ENCODE measurements at regions not wholly inside any gene's neighbourhood (a gene's known extent, or its start where the extent isn't known, plus 50 kb on each side); places are given as distances from the start of the nearest gene placed in this dataset.
"Not testable (repeated sequence)": the region's sequence is repeated elsewhere in the genome, so short reads cannot be mapped to it uniquely, and the experiment has no call there.

GRCh38 chr3:26141296-26141695 is 351.4 kb downstream of the OXSM start:
- intact Hi-C loops (cut with micrococcal nuclease; ENCODE audit: unreplicated experiment): no loop called here
- no peak overlapping the region for H3K4me3 Mint-ChIP-seq (ENCODE audit: unreplicated experiment)
- no peaks in the 10 kb centered on the region for H3K9me3 ChIP-seq
- CTCF ChIA-PET: no interaction called here
- POLR2A ChIA-PET: no interaction called here
- no TSS peak for BruUV-seq (replicated peaks)
- DNase-seq: no peak
- no peaks in the 10 kb centered on the region for H3K4me1 Mint-ChIP-seq (ENCODE audit: low read depth, unreplicated experiment)
- TF ChIP-seq, protein P1, sequence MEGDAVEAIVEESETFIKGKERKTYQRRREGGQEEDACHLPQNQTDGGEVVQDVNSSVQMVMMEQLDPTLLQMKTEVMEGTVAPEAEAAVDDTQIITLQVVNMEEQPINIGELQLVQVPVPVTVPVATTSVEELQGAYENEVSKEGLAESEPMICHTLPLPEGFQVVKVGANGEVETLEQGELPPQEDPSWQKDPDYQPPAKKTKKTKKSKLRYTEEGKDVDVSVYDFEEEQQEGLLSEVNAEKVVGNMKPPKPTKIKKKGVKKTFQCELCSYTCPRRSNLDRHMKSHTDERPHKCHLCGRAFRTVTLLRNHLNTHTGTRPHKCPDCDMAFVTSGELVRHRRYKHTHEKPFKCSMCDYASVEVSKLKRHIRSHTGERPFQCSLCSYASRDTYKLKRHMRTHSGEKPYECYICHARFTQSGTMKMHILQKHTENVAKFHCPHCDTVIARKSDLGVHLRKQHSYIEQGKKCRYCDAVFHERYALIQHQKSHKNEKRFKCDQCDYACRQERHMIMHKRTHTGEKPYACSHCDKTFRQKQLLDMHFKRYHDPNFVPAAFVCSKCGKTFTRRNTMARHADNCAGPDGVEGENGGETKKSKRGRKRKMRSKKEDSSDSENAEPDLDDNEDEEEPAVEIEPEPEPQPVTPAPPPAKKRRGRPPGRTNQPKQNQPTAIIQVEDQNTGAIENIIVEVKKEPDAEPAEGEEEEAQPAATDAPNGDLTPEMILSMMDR (IDR thresholded peaks at IDR 0.05; ENCODE audit: insufficient read depth in 1 of 2, low read depth in 1 of 2, low read length in 1 of 2, severe bottlenecking in 1 of 2, unreplicated experiment in 1 of 2): no peak
- H3K27ac Mint-ChIP-seq (ENCODE audit: unreplicated experiment): no peak overlapping the region
- H3K27me3 ChIP-seq (replicated peaks; ENCODE audit: control insufficient read depth, insufficient read depth, low read length): no peaks in the 10 kb centered on the region
- H3K36me3 ChIP-seq (ENCODE audit: control insufficient read depth, insufficient read depth, low read length): no peaks in the 10 kb centered on the region
- H3K4me1 ChIP-seq: no peaks in the 10 kb centered on the region
- H3K36me3 Mint-ChIP-seq (ENCODE audit: insufficient read depth, unreplicated experiment): no peaks in the 10 kb centered on the region
- H3K27me3 Mint-ChIP-seq (ENCODE audit: insufficient read depth, unreplicated experiment): no peaks in the 10 kb centered on the region
- H3K9me3 Mint-ChIP-seq (ENCODE audit: unreplicated experiment): peaks cover 10% of the 10 kb centered on the region
- no peak overlapping the region for H3K4me3 ChIP-seq (ENCODE audit: low read depth, low read length)

- H3K4me1 ChIP-seq: no peaks in the 10 kb centered on the region
- Mint-ChIP-seq H3K27me3 (ENCODE audit: insufficient read depth, unreplicated experiment) (peaks cover 5% of the 10 kb centered on the region), H3K4me1 (ENCODE audit: low read depth, unreplicated experiment) (no peaks in the 10 kb centered on the region), H3K9me3 (ENCODE audit: unreplicated experiment) (no peaks in the 10 kb centered on the region), H3K27ac (ENCODE audit: unreplicated experiment) (no peak overlapping the region), H3K4me3 (ENCODE audit: unreplicated experiment) (no peak overlapping the region), H3K36me3 (ENCODE audit: insufficient read depth, unreplicated experiment) (no peaks in the 10 kb centered on the region)
- no peak for DNase-seq
- TF ChIP-seq, protein P1 (IDR thresholded peaks at IDR 0.05; ENCODE audit: insufficient read depth in 1 of 2, low read depth in 1 of 2, low read length in 1 of 2, severe bottlenecking in 1 of 2, unreplicated experiment in 1 of 2): no peak
- no TSS peak for BruUV-seq (replicated peaks)
- H3K27me3 ChIP-seq (replicated peaks; ENCODE audit: control insufficient read depth, insufficient read depth, low read length): no peaks in the 10 kb centered on the region
- CTCF ChIA-PET: no interaction called here
- H3K36me3 ChIP-seq (ENCODE audit: control insufficient read depth, insufficient read depth, low read length): no peaks in the 10 kb centered on the region
- H3K9me3 ChIP-seq: no peaks in the 10 kb centered on the region
- intact Hi-C loops (cut with micrococcal nuclease; ENCODE audit: unreplicated experiment): no loop called here
- POLR2A ChIA-PET: no interaction called here
- H3K4me3 ChIP-seq (ENCODE audit: low read depth, low read length): no peak overlapping the region
Measured at GRCh38 chr3:26145769-26146168, 355.9 kb downstream of the OXSM start.

- H3K9me3 ChIP-seq; H3K4me1 Mint-ChIP-seq (ENCODE audit: low read depth, unreplicated experiment); H3K4me3 Mint-ChIP-seq (ENCODE audit: unreplicated experiment); CTCF ChIA-PET; H3K27me3 ChIP-seq (replicated peaks; ENCODE audit: control insufficient read depth, insufficient read depth, low read length); H3K36me3 Mint-ChIP-seq (ENCODE audit: insufficient read depth, unreplicated experiment); H3K27me3 Mint-ChIP-seq (ENCODE audit: insufficient read depth, unreplicated experiment); H3K4me3 ChIP-seq (ENCODE audit: low read depth, low read length); H3K4me1 ChIP-seq; POLR2A ChIA-PET; intact Hi-C loops (cut with micrococcal nuclease; ENCODE audit: unreplicated experiment); DNase-seq; H3K9me3 Mint-ChIP-seq (ENCODE audit: unreplicated experiment); H3K36me3 ChIP-seq (ENCODE audit: control insufficient read depth, insufficient read depth, low read length); H3K27ac Mint-ChIP-seq (ENCODE audit: unreplicated experiment); BruUV-seq (replicated peaks): not testable (repeated sequence)
Measured at GRCh38 chr3:26157428-26157827, 367.5 kb downstream of the OXSM start.

DNA sequence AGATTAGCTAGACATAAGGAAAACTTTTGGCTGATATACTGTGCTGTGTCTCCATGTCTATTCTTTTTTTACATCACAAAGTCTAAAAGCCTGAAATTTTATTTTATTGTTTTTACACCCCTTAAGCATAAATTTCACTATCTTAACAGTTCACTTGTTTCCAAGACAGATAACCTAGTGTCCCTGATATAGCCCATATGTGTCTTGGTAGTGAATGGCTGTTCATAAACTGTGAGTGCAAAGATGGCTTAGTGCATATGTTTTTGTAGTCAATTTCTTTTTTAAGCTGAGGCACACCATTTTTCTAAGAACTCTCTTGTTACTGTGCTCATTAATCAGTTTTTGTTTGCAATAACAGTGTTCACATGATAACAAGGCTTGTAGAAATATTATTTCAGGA is 381.1 kb downstream of the OXSM start:
- no peaks in the 10 kb centered on the region for H3K9me3 ChIP-seq
- H3K4me3 ChIP-seq (ENCODE audit: low read depth, low read length): no peak overlapping the region
- Mint-ChIP-seq H3K27me3 (ENCODE audit: insufficient read depth, unreplicated experiment) (peaks cover 2% of the 10 kb centered on the region), H3K4me1 (ENCODE audit: low read depth, unreplicated experiment) (no peaks in the 10 kb centered on the region), H3K9me3 (ENCODE audit: unreplicated experiment) (peaks cover 23% of the 10 kb centered on the region), H3K36me3 (ENCODE audit: insufficient read depth, unreplicated experiment) (no peaks in the 10 kb centered on the region), H3K4me3 (ENCODE audit: unreplicated experiment) (no peak overlapping the region), H3K27ac (ENCODE audit: unreplicated experiment) (no peak overlapping the region)
- no peaks in the 10 kb centered on the region for H3K27me3 ChIP-seq (replicated peaks; ENCODE audit: control insufficient read depth, insufficient read depth, low read length)
- ChIA-PET CTCF (no interaction called here), POLR2A (no interaction called here)
- intact Hi-C loops (cut with micrococcal nuclease; ENCODE audit: unreplicated experiment): no loop called here
- TF ChIP-seq, protein P1 (IDR thresholded peaks at IDR 0.05; ENCODE audit: insufficient read depth in 1 of 2, low read depth in 1 of 2, low read length in 1 of 2, severe bottlenecking in 1 of 2, unreplicated experiment in 1 of 2): no peak
- BruUV-seq (replicated peaks): no TSS peak
- H3K36me3 ChIP-seq (ENCODE audit: control insufficient read depth, insufficient read depth, low read length): no peaks in the 10 kb centered on the region
- DNase-seq: no peak
- H3K4me1 ChIP-seq: no peaks in the 10 kb centered on the region

All from Caco-2 (cell line).